ENCODE measurements at regions not wholly inside any gene's neighbourhood (a gene's known extent, or its start where the extent isn't known, plus 50 kb on each side); places are given as distances from the start of the nearest gene placed in this dataset.

GRCh38 chrY:12421072-12421787 is 279.8 kb upstream of the USP9Y start:
- TF ChIP-seq EZH2 (IDR thresholded peaks at IDR 0.05; ENCODE audit: borderline replicate concordance, insufficient read depth, low read length, poor library complexity, severe bottlenecking) (no peak), CTCF (IDR thresholded peaks at IDR 0.05; ENCODE audit: poor library complexity, severe bottlenecking) (no peak), EP300 (conservative IDR thresholded peaks at IDR 0.05; ENCODE audit: poor library complexity, severe bottlenecking) (no peak), POLR2AphosphoS5 (IDR thresholded peaks at IDR 0.05) (no peak)
